ENCODE measurements at regions not wholly inside any gene's neighbourhood (a gene's known extent, or its start where the extent isn't known, plus 50 kb on each side); places are given as distances from the start of the nearest gene placed in this dataset.

DNA sequence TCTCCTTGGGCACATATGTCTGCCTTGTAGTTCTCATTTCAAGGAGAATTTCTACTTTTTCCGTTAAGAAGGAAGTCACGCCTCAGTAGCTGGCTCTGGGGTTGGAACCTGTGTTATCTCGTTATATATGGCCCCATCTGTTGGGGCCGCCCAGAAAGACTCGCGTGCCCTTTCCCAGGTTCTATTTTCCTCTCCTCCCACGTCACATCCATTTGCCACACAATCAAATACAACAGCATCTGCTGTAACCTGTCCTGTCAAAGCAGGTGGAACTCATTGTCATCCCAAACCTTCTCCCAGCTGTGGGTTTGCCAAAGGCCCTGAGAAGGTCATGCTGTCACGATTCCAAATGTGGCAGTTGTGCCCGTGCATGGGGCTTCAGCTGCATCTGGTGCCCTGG, 213.1 kb upstream of the ZBED5 start:
- Histone ChIP-seq H3K36me3 (ENCODE audit: low read depth) (no peaks in the 10 kb centered on the region), H3K9me3 (ENCODE audit: severe bottlenecking) (no peaks in the 10 kb centered on the region), H3K27me3 (ENCODE audit: insufficient read depth, poor library complexity, severe bottlenecking) (no peaks in the 10 kb centered on the region), H3K27ac (ENCODE audit: poor library complexity, severe bottlenecking) (no peak overlapping the region), H3K4me3 (ENCODE audit: severe bottlenecking) (no peak overlapping the region), H3K4me1 (ENCODE audit: insufficient read depth, poor library complexity, severe bottlenecking) (peaks cover 3% of the 10 kb centered on the region)
- TF ChIP-seq, protein P1, sequence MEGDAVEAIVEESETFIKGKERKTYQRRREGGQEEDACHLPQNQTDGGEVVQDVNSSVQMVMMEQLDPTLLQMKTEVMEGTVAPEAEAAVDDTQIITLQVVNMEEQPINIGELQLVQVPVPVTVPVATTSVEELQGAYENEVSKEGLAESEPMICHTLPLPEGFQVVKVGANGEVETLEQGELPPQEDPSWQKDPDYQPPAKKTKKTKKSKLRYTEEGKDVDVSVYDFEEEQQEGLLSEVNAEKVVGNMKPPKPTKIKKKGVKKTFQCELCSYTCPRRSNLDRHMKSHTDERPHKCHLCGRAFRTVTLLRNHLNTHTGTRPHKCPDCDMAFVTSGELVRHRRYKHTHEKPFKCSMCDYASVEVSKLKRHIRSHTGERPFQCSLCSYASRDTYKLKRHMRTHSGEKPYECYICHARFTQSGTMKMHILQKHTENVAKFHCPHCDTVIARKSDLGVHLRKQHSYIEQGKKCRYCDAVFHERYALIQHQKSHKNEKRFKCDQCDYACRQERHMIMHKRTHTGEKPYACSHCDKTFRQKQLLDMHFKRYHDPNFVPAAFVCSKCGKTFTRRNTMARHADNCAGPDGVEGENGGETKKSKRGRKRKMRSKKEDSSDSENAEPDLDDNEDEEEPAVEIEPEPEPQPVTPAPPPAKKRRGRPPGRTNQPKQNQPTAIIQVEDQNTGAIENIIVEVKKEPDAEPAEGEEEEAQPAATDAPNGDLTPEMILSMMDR (IDR thresholded peaks at IDR 0.05; ENCODE audit: poor library complexity, severe bottlenecking) = no peak
- ATAC-seq (ENCODE audit: low read depth) (no peak), DNase-seq (ENCODE audit: low spot score) (no peak)

DNA sequence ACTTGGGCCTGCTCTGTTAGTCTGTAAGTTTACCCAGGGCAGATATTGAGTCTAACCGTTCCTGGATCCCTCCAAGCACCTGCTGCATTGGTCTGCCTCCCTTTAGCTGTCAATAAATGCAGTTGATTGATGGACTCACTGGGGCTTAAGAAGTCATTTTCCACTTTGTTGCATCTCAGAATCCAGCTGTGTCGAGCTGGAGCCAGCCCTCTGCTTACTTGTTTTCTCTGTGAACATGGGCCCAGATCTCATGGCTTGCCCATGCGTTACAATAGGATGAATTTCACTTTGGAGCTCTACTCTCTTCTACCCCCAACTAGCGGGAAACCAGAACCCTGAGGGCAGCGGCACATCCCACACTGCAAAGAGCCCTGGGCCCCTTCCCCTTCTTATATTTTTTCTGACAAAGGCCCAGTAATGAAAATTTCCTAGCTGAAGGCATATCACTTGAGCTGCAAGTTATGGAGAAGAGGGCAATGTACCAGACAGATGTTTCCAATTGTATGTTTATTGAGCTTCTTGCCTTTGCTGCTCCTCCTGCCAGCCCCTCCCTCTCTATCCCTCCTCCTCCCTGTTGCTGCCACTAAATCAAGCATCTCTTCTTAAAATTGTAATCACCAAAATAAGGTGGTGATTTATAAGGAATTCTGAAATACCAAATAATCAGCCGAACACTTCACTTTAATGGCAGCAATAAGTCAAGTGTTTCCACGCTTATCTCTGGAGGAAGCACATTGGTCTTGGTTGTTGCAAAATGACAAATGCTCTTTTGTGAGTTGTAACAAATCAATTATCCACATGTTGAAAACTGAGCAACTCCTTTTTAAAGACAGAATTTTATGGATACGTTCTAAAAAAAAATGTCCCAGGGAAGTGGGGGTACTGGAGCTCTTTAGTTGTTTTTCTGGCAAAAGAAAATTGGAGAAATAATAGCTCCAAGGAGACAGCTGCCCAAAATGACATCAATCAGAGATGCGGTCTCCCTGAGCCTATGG, 212.3 kb upstream of the ZBED5 start:
- H3K27ac ChIP-seq (ENCODE audit: poor library complexity, severe bottlenecking) = no peak overlapping the region
- ATAC-seq (ENCODE audit: low read depth) (no peak), DNase-seq (ENCODE audit: low spot score) (no peak)
- H3K27me3 ChIP-seq (ENCODE audit: insufficient read depth, poor library complexity, severe bottlenecking) = no peaks in the 10 kb centered on the region
- no peak overlapping the region for H3K4me3 ChIP-seq (ENCODE audit: severe bottlenecking)
- TF ChIP-seq, protein P1 (IDR thresholded peaks at IDR 0.05; ENCODE audit: poor library complexity, severe bottlenecking) = no peak
- H3K9me3 ChIP-seq (ENCODE audit: severe bottlenecking) = no peaks in the 10 kb centered on the region
- no peaks in the 10 kb centered on the region for H3K36me3 ChIP-seq (ENCODE audit: low read depth)
- H3K4me1 ChIP-seq (ENCODE audit: insufficient read depth, poor library complexity, severe bottlenecking) = peaks cover 3% of the 10 kb centered on the region

DNA sequence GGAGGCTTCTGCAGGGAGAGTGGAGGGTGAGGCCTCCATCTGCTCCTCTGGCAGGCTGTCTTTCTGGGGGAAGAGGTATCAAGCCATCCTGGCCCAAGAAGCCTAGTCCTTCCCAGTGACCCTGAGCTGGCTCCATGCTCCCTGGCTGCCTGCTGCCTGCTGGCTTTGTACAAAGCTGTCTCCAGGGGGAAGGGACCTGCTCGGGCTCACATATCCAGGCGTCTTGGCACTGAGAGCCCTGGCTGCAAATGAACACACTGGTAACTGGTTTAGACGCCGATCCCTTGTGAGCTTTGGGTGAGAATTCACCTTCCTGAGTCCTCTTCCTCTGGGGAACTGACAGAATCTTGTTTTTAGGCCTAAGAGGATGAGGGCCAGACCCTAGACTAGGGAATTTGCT, 210.3 kb upstream of the ZBED5 start:
- DNase-seq (ENCODE audit: low spot score) (no peak), ATAC-seq (ENCODE audit: low read depth) (no peak)
- peaks cover 2% of the 10 kb centered on the region for H3K9me3 ChIP-seq (ENCODE audit: severe bottlenecking)
- H3K4me1 ChIP-seq (ENCODE audit: insufficient read depth, poor library complexity, severe bottlenecking) = peaks cover 3% of the 10 kb centered on the region
- H3K4me3 ChIP-seq (ENCODE audit: severe bottlenecking) = no peak overlapping the region
- H3K27ac ChIP-seq (ENCODE audit: poor library complexity, severe bottlenecking) = no peak overlapping the region
- no peaks in the 10 kb centered on the region for H3K27me3 ChIP-seq (ENCODE audit: insufficient read depth, poor library complexity, severe bottlenecking)
- H3K36me3 ChIP-seq (ENCODE audit: low read depth) = no peaks in the 10 kb centered on the region
- TF ChIP-seq, protein P1 (IDR thresholded peaks at IDR 0.05; ENCODE audit: poor library complexity, severe bottlenecking) = no peak

DNA sequence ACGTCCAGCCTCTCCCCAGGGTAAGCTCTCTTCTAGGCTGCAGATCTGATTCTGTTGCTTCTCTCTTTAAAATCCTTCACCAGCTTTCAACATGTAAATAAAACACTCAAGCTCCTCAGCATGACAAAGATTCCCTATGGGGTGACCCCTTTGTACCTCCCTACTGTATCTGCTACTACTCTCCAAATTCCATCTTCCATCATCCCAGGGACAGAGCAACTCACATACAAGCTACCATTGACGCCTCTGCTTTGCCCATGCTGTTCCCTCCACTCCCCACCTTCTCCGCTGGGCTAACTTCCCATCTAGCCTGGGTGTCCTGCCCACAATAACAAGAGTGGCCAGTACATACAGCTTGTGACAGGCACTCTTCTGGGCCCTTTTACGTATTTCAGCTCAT, 207.5 kb upstream of the ZBED5 start:
- DNase-seq (ENCODE audit: low spot score) (no peak), ATAC-seq (ENCODE audit: low read depth) (no peak)
- Histone ChIP-seq H3K36me3 (ENCODE audit: low read depth) (no peaks in the 10 kb centered on the region), H3K27ac (ENCODE audit: poor library complexity, severe bottlenecking) (no peak overlapping the region), H3K4me3 (ENCODE audit: severe bottlenecking) (no peak overlapping the region), H3K27me3 (ENCODE audit: insufficient read depth, poor library complexity, severe bottlenecking) (no peaks in the 10 kb centered on the region), H3K4me1 (ENCODE audit: insufficient read depth, poor library complexity, severe bottlenecking) (no peaks in the 10 kb centered on the region), H3K9me3 (ENCODE audit: severe bottlenecking) (peaks cover 2% of the 10 kb centered on the region)
- TF ChIP-seq, protein P1 (IDR thresholded peaks at IDR 0.05; ENCODE audit: poor library complexity, severe bottlenecking) = no peak

DNA sequence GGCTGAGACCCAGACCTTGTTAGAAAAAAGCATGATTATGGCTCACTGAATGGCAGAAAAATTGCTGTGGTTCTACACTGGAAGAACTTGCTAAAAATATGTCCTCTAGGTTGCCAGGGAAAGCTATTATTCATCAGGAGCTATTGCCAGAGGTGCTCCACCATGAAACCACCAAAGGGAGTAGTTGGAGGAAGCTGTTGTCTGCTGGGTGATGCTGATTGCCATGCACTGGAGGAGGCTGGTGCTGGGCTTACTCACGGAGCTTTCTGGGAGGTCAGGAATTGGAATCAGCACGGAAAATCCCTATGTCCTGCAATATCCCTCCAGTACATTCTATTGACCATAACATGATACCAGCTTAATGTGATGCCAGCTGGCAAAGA, 199.6 kb upstream of the ZBED5 start:
- H3K36me3 ChIP-seq (ENCODE audit: low read depth) = no peaks in the 10 kb centered on the region
- H3K27me3 ChIP-seq (ENCODE audit: insufficient read depth, poor library complexity, severe bottlenecking) = no peaks in the 10 kb centered on the region
- TF ChIP-seq, protein P1 (IDR thresholded peaks at IDR 0.05; ENCODE audit: poor library complexity, severe bottlenecking) = no peak
- H3K27ac ChIP-seq (ENCODE audit: poor library complexity, severe bottlenecking) = no peak overlapping the region
- H3K9me3 ChIP-seq (ENCODE audit: severe bottlenecking) = peaks cover 2% of the 10 kb centered on the region
- ATAC-seq (ENCODE audit: low read depth) (no peak), DNase-seq (ENCODE audit: low spot score) (no peak)
- H3K4me3 ChIP-seq (ENCODE audit: severe bottlenecking) = no peak overlapping the region
- H3K4me1 ChIP-seq (ENCODE audit: insufficient read depth, poor library complexity, severe bottlenecking) = no peaks in the 10 kb centered on the region
